Activated T-cell treated with anti-CD3 and anti-CD28 coated beads, Interleukin-2, amount 50 U/mL, for 4 hours (primary cell): ENCODE measurements at regions not wholly inside any gene's neighbourhood (a gene's known extent, or its start where the extent isn't known, plus 50 kb on each side); places are given as distances from the start of the nearest gene placed in this dataset.

Experiments used
- ATAC-seq, 2 donors: fragments of 200-7000 bp; cut with Tn5 transposase; one replicate each; pipeline ENCODE4 v1.10.0; 2021
- DNase-seq: peaks from one replicate; pipeline ENCODE4 v3.0.0-alpha.2; 2020
- H3K27me3 Mint-ChIP-seq: one replicate; pipeline ENCODE4 v1.8.0; 2021; ENCODE audit warnings: low read depth, mixed read lengths
- H3K36me3 Mint-ChIP-seq: one replicate; pipeline ENCODE4 v1.8.0; 2022; ENCODE audit warnings: mixed read lengths; ENCODE audit not compliant: insufficient read depth
- H3K4me1 Mint-ChIP-seq: one replicate; pipeline ENCODE4 v1.8.0; 2021; ENCODE audit warnings: low read depth, mixed read lengths
- H3K4me3 Mint-ChIP-seq: one replicate; pipeline ENCODE4 v1.8.0; 2021; ENCODE audit warnings: mild to moderate bottlenecking, moderate library complexity, mixed read lengths
- H3K9me3 Mint-ChIP-seq: one replicate; pipeline ENCODE4 v1.8.0; 2021; ENCODE audit warnings: mixed read lengths

DNA sequence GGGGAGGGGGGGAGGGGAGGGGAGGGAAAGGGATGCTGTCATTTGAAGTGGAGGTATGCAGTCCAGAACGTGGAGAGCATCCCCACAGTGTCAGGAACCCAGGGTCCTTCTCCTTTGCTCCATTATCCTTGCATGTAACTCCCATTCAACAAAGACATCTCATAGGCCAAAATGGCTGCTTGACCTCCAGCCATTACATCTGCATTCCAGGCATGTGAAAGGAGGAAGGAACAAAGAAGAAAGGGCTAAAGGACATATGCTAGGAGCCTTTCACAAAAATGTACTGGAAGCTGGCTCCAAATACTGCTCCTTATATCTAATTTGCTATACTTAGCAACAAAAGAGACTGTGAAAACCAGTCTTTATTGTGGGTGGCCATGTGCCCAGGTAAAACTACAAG lies 87.0 kb upstream of the CRHR1 start:
- H3K4me1 Mint-ChIP-seq, result no peaks in the 10 kb centered on the region
- H3K9me3 Mint-ChIP-seq, result no peaks in the 10 kb centered on the region
- H3K27me3 Mint-ChIP-seq, result peaks cover 42% of the 10 kb centered on the region
- H3K36me3 Mint-ChIP-seq, result no peaks in the 10 kb centered on the region
- H3K4me3 Mint-ChIP-seq, result no peak overlapping the region
- ATAC-seq, result no peak
- no peak for DNase-seq

DNA sequence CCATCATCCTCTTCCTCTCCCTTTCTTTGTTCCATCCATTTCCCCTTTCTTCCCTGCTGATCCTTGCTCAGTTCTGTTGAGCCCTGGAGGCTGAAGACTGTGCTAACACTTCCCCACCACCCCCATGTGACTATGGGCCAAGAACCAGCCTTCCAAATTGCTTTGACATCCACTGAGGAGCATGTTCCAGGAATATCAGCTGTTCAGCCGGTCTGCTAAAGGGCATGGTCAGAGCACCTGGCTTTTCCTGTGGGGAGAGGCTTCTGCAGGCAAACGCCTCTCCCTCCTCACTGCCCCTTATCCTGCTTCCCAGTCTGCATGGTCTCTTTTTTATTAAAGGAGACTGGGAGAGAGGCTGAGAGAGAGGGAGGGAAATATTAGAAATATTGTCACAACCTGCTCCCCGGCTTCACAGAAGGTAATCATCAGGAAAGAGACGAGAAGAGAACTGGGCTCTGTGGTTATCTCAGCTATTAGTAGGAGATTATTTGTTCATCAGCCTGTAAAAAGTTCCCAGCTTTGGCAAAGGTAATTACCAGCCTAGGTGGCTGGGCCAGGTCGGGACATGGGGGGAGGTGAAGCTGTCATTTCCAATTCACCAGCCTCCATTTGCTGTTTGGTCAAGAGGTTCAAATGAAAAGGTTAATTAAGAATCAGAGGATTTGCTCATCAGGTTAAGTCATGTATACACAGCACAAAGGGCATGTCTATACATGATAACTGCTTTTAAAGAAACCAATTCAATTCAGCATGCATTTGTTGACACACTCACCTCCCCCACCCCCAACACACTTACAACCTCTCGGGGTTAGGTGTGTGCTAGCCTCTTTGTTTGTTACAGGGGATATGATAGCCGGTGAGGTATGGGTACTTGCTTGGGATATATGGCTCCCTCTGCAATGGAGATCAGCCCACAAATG lies 83.7 kb upstream of the CRHR1 start:
- Mint-ChIP-seq H3K4me1 (no peaks in the 10 kb centered on the region), H3K9me3 (no peaks in the 10 kb centered on the region), H3K27me3 (peaks cover 40% of the 10 kb centered on the region), H3K36me3 (no peaks in the 10 kb centered on the region), H3K4me3 (no peak overlapping the region)
- no peak for DNase-seq
- ATAC-seq, result no peak

DNA sequence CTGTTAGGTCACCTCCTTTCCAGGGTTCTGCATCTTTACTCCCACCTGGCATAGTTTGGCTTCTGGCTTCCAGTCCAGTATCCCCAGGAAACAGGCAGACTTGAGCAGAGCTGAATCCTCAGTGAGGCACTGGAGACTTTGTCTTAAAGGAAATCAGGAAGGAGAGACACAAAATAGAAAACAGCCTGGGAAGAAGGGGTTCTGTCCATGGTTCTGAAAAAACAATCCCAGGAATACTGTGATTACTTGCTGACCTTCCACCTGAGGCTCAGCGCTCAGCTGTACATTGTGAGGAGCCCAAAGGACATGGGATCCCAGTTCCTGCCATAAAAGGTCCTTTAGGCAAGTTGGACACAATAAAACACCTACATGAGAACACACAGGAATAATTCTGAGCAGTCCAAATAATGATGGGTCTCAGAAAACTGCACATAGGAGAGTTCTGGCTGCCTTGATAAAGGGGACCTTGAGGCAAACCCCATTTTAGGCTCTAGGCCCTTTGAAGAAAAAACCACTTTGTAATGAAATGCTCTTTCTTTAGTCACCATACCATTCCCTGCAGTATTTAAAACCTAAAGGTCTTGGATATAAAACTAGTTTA lies 81.4 kb upstream of the CRHR1 start:
- Mint-ChIP-seq H3K9me3 (no peaks in the 10 kb centered on the region), H3K4me1 (peaks cover 4% of the 10 kb centered on the region), H3K4me3 (no peak overlapping the region), H3K27me3 (peaks cover 41% of the 10 kb centered on the region), H3K36me3 (no peaks in the 10 kb centered on the region)
- DNase-seq (no peak), ATAC-seq (no peak)

DNA sequence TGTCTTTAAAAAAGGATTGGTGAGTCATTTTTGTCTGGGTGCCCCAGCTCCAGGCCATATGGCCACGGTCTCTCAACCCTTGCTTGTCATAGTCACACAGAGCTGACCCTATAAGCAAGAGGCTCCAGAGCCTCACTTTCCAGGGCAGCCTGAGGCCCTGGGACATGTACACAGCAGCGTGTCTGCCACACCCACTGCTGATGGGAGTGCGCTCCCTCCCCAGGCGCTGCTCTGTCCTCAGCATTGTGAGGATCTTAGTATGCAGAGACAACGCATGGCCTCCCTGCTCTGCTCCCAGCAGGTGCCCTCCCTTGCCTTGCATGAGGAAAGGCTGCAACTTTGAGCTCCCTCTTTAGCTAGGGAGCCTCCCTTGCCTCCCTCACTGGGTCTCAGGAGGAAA lies 80.8 kb upstream of the CRHR1 start:
- Mint-ChIP-seq H3K9me3 (no peaks in the 10 kb centered on the region), H3K27me3 (peaks cover 42% of the 10 kb centered on the region), H3K4me1 (peaks cover 4% of the 10 kb centered on the region), H3K36me3 (no peaks in the 10 kb centered on the region), H3K4me3 (no peak overlapping the region)
- DNase-seq (no peak), ATAC-seq (no peak)

DNA sequence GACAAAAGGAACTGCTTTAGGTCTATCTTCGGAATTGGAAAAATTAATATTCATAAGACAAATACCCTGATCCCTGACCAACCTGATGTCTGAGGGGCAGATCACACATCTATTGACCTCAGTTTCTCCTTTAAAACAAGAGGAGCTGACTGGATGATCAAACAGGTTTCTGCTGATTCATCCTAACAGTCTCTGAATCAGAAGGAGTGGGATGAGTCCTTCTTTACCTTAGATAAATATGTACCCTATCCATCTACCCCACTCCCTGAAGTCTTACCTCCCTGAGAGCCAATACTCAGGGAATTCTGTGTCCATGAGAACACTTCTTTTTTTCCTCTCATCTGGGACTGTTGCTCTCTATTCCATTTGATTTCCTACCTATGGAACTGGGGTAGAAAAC lies 80.3 kb upstream of the CRHR1 start:
- no peak for ATAC-seq
- peaks cover 39% of the 10 kb centered on the region for H3K27me3 Mint-ChIP-seq

DNA sequence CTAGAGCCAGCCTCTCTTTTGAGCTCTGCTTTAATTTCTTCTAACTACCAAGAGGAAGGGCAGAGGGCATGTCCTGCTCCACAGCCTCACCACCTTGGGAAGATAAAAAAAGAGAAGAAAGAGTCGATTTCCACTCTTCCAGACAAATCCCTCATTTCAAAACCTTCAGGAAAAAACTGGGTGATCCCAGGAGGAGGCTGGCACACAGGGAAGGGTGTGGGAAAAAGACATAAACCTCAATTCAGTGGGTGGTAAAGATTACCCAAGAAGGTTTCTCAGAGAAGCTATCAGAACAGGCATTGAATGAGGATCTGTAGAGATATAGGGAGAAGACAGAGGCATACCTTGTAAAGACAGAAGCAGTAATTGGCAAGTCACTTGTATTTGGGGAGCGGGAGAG lies 79.9 kb upstream of the CRHR1 start:
- Mint-ChIP-seq H3K4me3 (no peak overlapping the region), H3K36me3 (no peaks in the 10 kb centered on the region), H3K27me3 (peaks cover 39% of the 10 kb centered on the region), H3K9me3 (no peaks in the 10 kb centered on the region), H3K4me1 (peaks cover 4% of the 10 kb centered on the region)
- DNase-seq, result no peak
- ATAC-seq, result no peak

More for the DNA sequence above, 80.3 kb upstream of the CRHR1 start:
- no peaks in the 10 kb centered on the region for H3K9me3 Mint-ChIP-seq
- no peak for DNase-seq
- H3K36me3 Mint-ChIP-seq, result no peaks in the 10 kb centered on the region
- H3K4me3 Mint-ChIP-seq, result no peak overlapping the region
- H3K4me1 Mint-ChIP-seq, result peaks cover 4% of the 10 kb centered on the region

DNA sequence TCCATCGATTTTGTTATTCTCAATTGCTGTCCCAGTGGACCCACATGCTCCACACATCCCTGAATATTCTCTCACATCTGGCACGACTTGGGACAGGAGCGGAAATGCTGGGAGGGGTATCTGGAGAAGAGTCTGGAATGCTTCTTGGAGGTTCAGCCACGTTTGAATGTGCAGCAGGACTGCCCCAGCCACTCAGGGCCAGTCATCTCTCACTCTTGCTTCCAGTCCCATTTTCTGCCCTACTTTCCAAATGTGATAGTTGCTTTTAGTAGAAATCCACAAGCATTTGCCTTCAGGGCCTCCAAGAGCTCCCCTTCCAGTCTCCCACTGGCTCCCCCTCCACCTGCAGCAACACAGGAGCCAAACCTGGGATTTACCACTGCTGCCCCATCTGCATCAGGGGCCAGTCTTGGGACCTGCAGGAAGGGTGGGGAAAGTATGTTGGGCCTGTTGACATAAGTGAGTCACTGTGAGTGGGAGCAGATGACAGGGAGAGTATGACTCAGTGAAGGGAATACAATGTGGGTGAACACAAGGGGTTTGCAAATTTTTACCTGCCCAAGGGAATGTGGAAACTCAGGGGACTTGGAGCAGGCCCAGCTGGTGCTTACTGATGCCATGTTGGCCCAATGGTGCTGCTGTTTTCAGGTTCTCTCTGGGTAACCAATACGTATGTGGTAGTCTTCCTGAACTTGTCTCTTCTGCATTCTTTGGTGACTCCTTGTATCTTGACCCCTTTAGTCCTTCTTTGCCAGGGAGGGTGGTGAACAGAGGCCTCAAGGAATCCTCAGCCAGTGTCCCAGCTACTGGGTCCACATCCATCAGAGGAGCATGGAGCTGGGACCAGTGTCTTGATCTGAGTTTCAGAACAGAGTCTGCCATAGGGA lies 78.8 kb upstream of the CRHR1 start:
- H3K4me1 Mint-ChIP-seq, result peaks cover 4% of the 10 kb centered on the region
- H3K36me3 Mint-ChIP-seq, result no peaks in the 10 kb centered on the region
- peaks cover 37% of the 10 kb centered on the region for H3K27me3 Mint-ChIP-seq
- H3K9me3 Mint-ChIP-seq, result no peaks in the 10 kb centered on the region
- no peak for DNase-seq
- no peak overlapping the region for H3K4me3 Mint-ChIP-seq
- ATAC-seq, result peak; percentile 71 to 91

DNA sequence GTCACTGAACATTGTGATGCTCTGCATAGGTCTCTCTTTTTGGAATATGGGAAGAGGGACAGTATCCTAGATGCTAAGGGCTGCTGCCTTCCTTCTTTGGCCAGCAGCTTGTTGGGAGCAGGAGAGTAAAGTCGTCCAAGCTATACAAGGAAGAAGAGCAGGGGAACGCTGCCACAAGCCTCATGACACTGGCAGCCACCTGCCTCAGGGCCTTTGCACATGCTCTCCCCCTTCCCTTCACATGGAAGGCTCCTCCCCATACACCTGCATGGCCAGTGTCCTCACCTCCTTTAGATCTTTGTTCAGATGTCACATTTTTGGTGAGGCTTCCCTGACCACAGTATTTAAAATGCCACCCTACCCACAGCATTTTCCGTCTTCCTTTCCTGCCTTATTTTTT lies 78.1 kb upstream of the CRHR1 start:
- DNase-seq (no peak), ATAC-seq (no peak)
- no peak overlapping the region for H3K4me3 Mint-ChIP-seq
- H3K9me3 Mint-ChIP-seq, result no peaks in the 10 kb centered on the region
- peaks cover 4% of the 10 kb centered on the region for H3K4me1 Mint-ChIP-seq
- no peaks in the 10 kb centered on the region for H3K36me3 Mint-ChIP-seq
- peaks cover 31% of the 10 kb centered on the region for H3K27me3 Mint-ChIP-seq

DNA sequence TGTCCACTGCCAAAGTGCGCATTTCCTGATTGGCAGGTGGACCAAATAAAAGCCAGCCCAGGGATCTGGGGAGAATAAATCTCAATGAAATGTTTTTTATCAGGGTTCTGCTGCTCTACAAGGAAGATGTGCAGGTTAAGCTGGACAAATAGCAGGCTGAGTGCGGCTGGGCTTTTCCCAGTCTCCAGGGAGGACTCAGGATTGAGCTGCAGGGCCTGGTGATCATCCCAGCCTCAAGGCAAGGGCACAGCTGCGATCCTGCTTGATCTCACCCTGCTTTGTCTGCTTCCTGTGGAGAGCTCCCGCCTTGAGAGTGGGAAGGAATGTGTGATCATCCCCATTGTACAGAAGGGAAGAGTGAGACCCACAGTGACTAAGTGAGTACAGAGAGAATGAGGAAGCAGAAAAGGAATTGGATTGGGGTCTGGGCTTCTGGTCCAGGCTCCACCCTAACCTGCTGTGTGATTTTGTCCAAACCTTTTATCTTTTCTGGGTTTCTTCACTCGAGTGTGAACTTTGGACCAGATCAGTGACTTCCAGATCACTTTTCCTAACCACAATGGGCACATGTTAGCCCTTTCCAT lies 75.3 kb upstream of the CRHR1 start:
- peaks cover 18% of the 10 kb centered on the region for H3K27me3 Mint-ChIP-seq
- no peaks in the 10 kb centered on the region for H3K9me3 Mint-ChIP-seq
- H3K4me3 Mint-ChIP-seq, result no peak overlapping the region

DNA sequence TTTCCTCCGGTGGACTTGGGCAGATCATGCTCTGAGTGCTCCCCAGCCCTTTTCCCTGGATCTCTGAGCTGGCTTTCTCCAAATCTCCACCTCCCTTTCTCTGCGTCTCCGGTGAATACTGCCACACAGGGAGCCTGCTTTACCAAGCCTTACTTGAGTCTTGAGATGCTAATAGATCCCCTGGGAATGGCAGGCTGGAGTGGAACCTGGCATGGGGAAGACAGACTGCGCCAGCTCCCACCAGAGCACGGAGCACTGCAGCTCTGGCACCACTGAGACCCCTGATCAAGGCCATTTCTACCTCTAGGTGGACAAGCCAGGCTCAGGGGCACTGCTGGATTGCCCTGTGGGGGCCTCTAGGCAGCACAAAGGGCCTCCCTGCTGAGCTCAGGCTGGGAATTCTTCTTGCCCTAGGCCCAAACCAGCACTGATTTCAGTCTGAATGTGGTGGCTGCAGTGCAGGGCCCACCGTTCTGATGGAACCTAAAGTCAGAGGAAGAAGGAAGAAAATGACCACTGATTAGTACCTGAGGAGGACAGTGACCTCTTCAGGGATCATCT lies 74.3 kb upstream of the CRHR1 start:
- DNase-seq, result no peak
- ATAC-seq, result no peak
- no peaks in the 10 kb centered on the region for H3K36me3 Mint-ChIP-seq
- H3K4me3 Mint-ChIP-seq, result no peak overlapping the region
- H3K27me3 Mint-ChIP-seq, result peaks cover 11% of the 10 kb centered on the region
- H3K4me1 Mint-ChIP-seq, result peaks cover 4% of the 10 kb centered on the region
- no peaks in the 10 kb centered on the region for H3K9me3 Mint-ChIP-seq

More for the DNA sequence above, 75.3 kb upstream of the CRHR1 start:
- peaks cover 4% of the 10 kb centered on the region for H3K4me1 Mint-ChIP-seq
- no peaks in the 10 kb centered on the region for H3K36me3 Mint-ChIP-seq
- DNase-seq, result no peak
- no peak for ATAC-seq

DNA sequence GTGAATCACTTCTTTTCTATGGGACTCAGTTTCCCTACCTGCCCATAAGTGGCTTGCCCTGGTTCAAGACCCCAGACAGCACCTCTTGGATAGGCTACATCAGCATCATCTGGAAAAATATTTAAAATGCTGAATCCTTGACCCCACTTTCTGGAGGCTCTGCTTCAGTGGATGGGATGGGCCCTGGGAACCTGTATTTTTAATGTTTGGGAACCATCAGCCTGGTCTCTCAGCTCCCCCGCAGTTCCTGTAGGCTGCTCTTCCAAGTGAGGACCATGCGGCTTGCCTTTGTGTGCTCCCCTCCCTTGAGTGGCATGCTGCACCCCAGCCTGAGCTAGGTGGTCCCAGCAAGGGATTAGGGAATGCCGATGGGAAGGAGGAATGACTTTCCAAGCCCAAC lies 68.3 kb upstream of the CRHR1 start:
- Mint-ChIP-seq H3K4me3 (no peak overlapping the region), H3K27me3 (peaks cover 17% of the 10 kb centered on the region), H3K9me3 (no peaks in the 10 kb centered on the region), H3K4me1 (no peaks in the 10 kb centered on the region), H3K36me3 (no peaks in the 10 kb centered on the region)
- ATAC-seq (no peak), DNase-seq (no peak)

DNA sequence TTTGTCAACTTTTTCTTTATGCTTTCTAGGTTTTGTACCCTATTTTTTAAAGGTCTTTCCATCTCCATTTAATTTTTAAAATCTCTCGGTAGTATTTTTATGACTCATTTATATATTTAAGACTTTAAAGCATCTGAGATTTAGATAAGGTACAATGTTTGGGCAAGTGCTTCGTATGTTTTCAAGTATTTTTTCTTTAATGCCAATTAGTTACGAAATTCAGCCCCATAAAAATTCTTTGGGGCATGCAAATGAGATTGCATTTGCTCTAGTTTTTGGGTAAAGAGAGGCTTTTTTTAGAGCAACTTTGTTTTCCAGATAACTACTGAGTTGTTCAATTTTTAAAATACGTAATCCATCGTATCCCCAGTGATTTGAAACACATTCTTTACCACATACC lies 65.3 kb upstream of the CRHR1 start:
- no peaks in the 10 kb centered on the region for H3K9me3 Mint-ChIP-seq
- no peaks in the 10 kb centered on the region for H3K4me1 Mint-ChIP-seq
- no peak overlapping the region for H3K4me3 Mint-ChIP-seq
- no peaks in the 10 kb centered on the region for H3K36me3 Mint-ChIP-seq
- ATAC-seq (no peak), DNase-seq (no peak)
- peaks cover 23% of the 10 kb centered on the region for H3K27me3 Mint-ChIP-seq

DNA sequence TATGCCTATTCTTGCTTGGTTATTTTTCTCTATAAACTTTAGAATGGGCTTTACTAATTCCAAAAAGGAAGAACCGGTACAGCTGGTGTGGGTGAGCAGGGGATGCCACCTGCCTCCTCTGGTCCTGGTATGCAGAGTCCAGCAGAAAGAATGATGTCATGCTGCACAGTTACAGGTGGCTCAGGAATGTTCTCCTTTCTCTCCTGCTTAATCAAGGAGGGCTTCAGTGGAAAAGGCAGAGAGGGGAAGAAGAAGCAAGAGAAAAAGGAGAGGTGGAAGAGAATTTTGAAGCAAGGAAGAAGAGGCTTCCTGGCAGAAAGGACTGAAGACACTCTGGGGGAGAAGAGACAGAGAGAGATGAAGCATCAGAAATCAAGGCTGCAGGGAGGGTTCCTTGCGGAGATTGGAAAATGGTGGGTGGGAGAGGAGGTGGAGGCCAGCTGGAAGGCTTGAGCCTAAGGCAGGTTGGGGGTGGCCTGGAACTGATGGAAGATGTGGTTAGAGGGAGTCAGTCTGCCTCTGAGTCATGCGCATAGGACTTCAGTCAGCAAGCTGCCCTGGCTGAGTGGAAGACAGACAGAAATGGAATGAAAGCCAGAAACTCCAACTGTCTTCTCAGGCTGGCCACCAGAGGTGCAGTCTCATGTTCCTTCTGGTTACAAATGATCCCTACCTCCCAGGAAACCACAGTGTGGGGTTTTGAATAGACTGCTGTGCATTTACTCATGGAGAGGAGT lies 64.6 kb upstream of the CRHR1 start:
- peaks cover 28% of the 10 kb centered on the region for H3K27me3 Mint-ChIP-seq
- H3K4me1 Mint-ChIP-seq, result no peaks in the 10 kb centered on the region
- DNase-seq (no peak), ATAC-seq (peak in 1 of 2 donors; percentile 37)
- H3K9me3 Mint-ChIP-seq, result peaks cover 3% of the 10 kb centered on the region
- H3K36me3 Mint-ChIP-seq, result no peaks in the 10 kb centered on the region
- no peak overlapping the region for H3K4me3 Mint-ChIP-seq
